ENCODE measurements at regions not wholly inside any gene's neighbourhood (a gene's known extent, or its start where the extent isn't known, plus 50 kb on each side); places are given as distances from the start of the nearest gene placed in this dataset.

- no peak for TF ChIP-seq BCL3 (IDR thresholded peaks at IDR 0.05; ENCODE audit: borderline replicate concordance, insufficient read depth, low read depth, low read length, poor library complexity, severe bottlenecking)
- peak; percentile 62; the same call in 1 of the 2 replicates for TF ChIP-seq RB1 (IDR thresholded peaks at IDR 0.05; ENCODE audit: borderline replicate concordance)
- no peak for TF ChIP-seq FOXK2 (IDR thresholded peaks at IDR 0.05)
- no peak for TF ChIP-seq FOS (IDR thresholded peaks at IDR 0.05; ENCODE audit: borderline replicate concordance, extremely low read depth, insufficient read length)
- no peak for TF ChIP-seq ZZZ3 (IDR thresholded peaks at IDR 0.05; ENCODE audit: control insufficient read depth, insufficient read length, low read depth)
- no peak for TF ChIP-seq SIX5 (IDR thresholded peaks at IDR 0.05; ENCODE audit: low read depth, low read length, severe bottlenecking)
- TF ChIP-seq SP1 (IDR thresholded peaks at IDR 0.05; ENCODE audit: low read depth, low read length): peak; percentile 50
- peak; percentile 71; the same call in 1 of the 2 replicates for TF ChIP-seq TAF1 (IDR thresholded peaks at IDR 0.05; ENCODE audit: borderline replicate concordance, low read depth, low read length)
- TF ChIP-seq IKZF2 (IDR thresholded peaks at IDR 0.05): peak; percentile 79 to 83
- TF ChIP-seq BCLAF1 (IDR thresholded peaks at IDR 0.05): no peak
- peak; percentile 92 for TF ChIP-seq IKZF1 (conservative IDR thresholded peaks at IDR 0.05)
- TF ChIP-seq ZBED1 (IDR thresholded peaks at IDR 0.05; ENCODE audit: borderline replicate concordance): no peak; the same call in 1 of the 2 replicates
- TF ChIP-seq TCF3 (IDR thresholded peaks at IDR 0.05; ENCODE audit: borderline replicate concordance, insufficient read depth, low read depth, low read length): peak; percentile 95
- no peak for TF ChIP-seq SREBF2 (IDR thresholded peaks at IDR 0.05; ENCODE audit: low read length)
- peak; percentile 79; the same call in 2 of the 3 replicates for TF ChIP-seq POU2F2 (IDR thresholded peaks at IDR 0.05; ENCODE audit: borderline replicate concordance, low read depth, low read length)
- 0 out of 2 replicates have a peak, but pooled peaks have one; percentile 41 for TF ChIP-seq CBFB (IDR thresholded peaks at IDR 0.05; ENCODE audit: low read depth)
- TF ChIP-seq KLF5 (IDR thresholded peaks at IDR 0.05; ENCODE audit: partially characterized antibody): peak; percentile 91
- no peak for TF ChIP-seq E2F8 (IDR thresholded peaks at IDR 0.05; ENCODE audit: low read depth, partially characterized antibody)
- peak; percentile 35 to 64; a peak in 2 of 3 replicates for TF ChIP-seq EGR1 (IDR thresholded peaks at IDR 0.05; ENCODE audit: borderline replicate concordance in 1 of 2, low read depth in 2 of 2, low read length in 2 of 2)
- peak; percentile 26 for TF ChIP-seq PBX3 (IDR thresholded peaks at IDR 0.05; ENCODE audit: insufficient replicate concordance, low read depth, low read length)
Observed at GRCh38 chr6:158869826-158870648, 50.9 kb upstream of the EZR start (continued).
